ENCODE measurements at regions not wholly inside any gene's neighbourhood (a gene's known extent, or its start where the extent isn't known, plus 50 kb on each side); places are given as distances from the start of the nearest gene placed in this dataset.

GRCh38 chr10:21336476-21337170 is 188.9 kb downstream of the SKIDA1 start:
- peak overlapping the region; percentile 4 to 98 for H3K18ac ChIP-seq (ENCODE audit: low read depth in 1 of 2, low read length in 2 of 2)
- peak overlapping the region; percentile 65 to 99 for H2BK12ac ChIP-seq (ENCODE audit: low read length in 2 of 2)
- peak overlapping the region; percentile 86 for H2AK5ac ChIP-seq (ENCODE audit: low read length, severe bottlenecking)
- peak overlapping the region; percentile 88 for H3K27ac ChIP-seq (ENCODE audit: low read length, poor library complexity, severe bottlenecking)
- H4K91ac ChIP-seq (ENCODE audit: low read length), result peak overlapping the region; percentile 53
- DNase-seq, result peak; percentile 96
- no peaks in the 10 kb centered on the region for H3K36me3 ChIP-seq (ENCODE audit: control insufficient read depth in 1 of 2, insufficient read depth in 2 of 2, low read depth in 1 of 2, low read length in 2 of 2)
- H3K4ac ChIP-seq (ENCODE audit: low read depth in 1 of 2, low read length in 2 of 2), result peak overlapping the region; percentile 16 to 60
- H2BK5ac ChIP-seq (ENCODE audit: low read depth, low read length, poor library complexity, severe bottlenecking), result peak overlapping the region; percentile 37
- H3K79me1 ChIP-seq (replicated peaks; ENCODE audit: low read length, poor library complexity, severe bottlenecking), result no peaks in the 10 kb centered on the region
- H3K9ac ChIP-seq (ENCODE audit: low read length), result peak overlapping the region; percentile 19
- peak overlapping the region in 1 of 2 experiments; percentile 93 for H3K14ac ChIP-seq (ENCODE audit: low read length in 2 of 2)
- no peaks in the 10 kb centered on the region for H3K9me3 ChIP-seq (ENCODE audit: control insufficient read depth, low read length)
- no peak overlapping the region for H3K4me3 ChIP-seq (ENCODE audit: insufficient read depth in 1 of 2, low read depth in 1 of 2, low read length in 2 of 2)
- no peaks in the 10 kb centered on the region for H3K27me3 ChIP-seq (ENCODE audit: control insufficient read depth in 1 of 2, insufficient read depth in 1 of 2, low read length in 2 of 2)
- peak overlapping the region in 1 of 2 experiments; percentile 79 for H3K23ac ChIP-seq (ENCODE audit: low read length in 2 of 2)
- H2AFZ ChIP-seq (ENCODE audit: low read depth, low read length), result peak overlapping the region; percentile 10
- H3K4me1 ChIP-seq (ENCODE audit: control insufficient read depth, insufficient read depth, low read depth, low read length), result peaks cover 10% of the 10 kb centered on the region
- H2BK15ac ChIP-seq (ENCODE audit: low read depth, poor library complexity, severe bottlenecking), result no peak overlapping the region
- H2BK120ac ChIP-seq (ENCODE audit: low read depth, low read length), result peak overlapping the region; percentile 27
- no peak overlapping the region for H3K4me2 ChIP-seq (ENCODE audit: low read length, poor library complexity, severe bottlenecking)
- 12% methylated on average over 6 of the region's 8 CpGs for WGBS
- peak overlapping the region; percentile 14 for H4K8ac ChIP-seq (ENCODE audit: low read length)

- Histone ChIP-seq H2AFZ (ENCODE audit: low read depth, low read length) (no peak overlapping the region), H3K14ac (ENCODE audit: low read length in 2 of 2) (peak overlapping the region in 1 of 2 experiments; percentile 3), H2AK5ac (ENCODE audit: low read length, severe bottlenecking) (no peak overlapping the region), H3K23ac (ENCODE audit: low read length in 2 of 2) (no peak overlapping the region), H2BK5ac (ENCODE audit: low read depth, low read length, poor library complexity, severe bottlenecking) (peak overlapping the region; percentile 36), H3K36me3 (ENCODE audit: control insufficient read depth in 1 of 2, insufficient read depth in 2 of 2, low read depth in 1 of 2, low read length in 2 of 2) (no peaks in the 10 kb centered on the region), H3K18ac (ENCODE audit: low read depth in 1 of 2, low read length in 2 of 2) (no peak overlapping the region), H3K4me1 (ENCODE audit: control insufficient read depth, insufficient read depth, low read depth, low read length) (peaks cover 12% of the 10 kb centered on the region), H3K27ac (ENCODE audit: low read length, poor library complexity, severe bottlenecking) (peak overlapping the region; percentile 58), H2BK120ac (ENCODE audit: low read depth, low read length) (no peak overlapping the region), H3K4me3 (ENCODE audit: insufficient read depth in 1 of 2, low read depth in 1 of 2, low read length in 2 of 2) (no peak overlapping the region), H3K4me2 (ENCODE audit: low read length, poor library complexity, severe bottlenecking) (no peak overlapping the region), H3K27me3 (ENCODE audit: control insufficient read depth in 1 of 2, insufficient read depth in 1 of 2, low read length in 2 of 2) (no peaks in the 10 kb centered on the region), H2BK15ac (ENCODE audit: low read depth, poor library complexity, severe bottlenecking) (no peak overlapping the region), H3K9ac (ENCODE audit: low read length) (peak overlapping the region; percentile 19), H4K91ac (ENCODE audit: low read length) (no peak overlapping the region), H3K9me3 (ENCODE audit: control insufficient read depth, low read length) (no peaks in the 10 kb centered on the region), H3K79me1 (replicated peaks; ENCODE audit: low read length, poor library complexity, severe bottlenecking) (no peaks in the 10 kb centered on the region), H3K4ac (ENCODE audit: low read depth in 1 of 2, low read length in 2 of 2) (no peak overlapping the region), H4K8ac (ENCODE audit: low read length) (no peak overlapping the region), H2BK12ac (ENCODE audit: low read length in 2 of 2) (peak overlapping the region in 1 of 2 experiments; percentile 69)
- DNase-seq, result peak; percentile 93
- WGBS, result 56% methylated on average over 13 of the region's 14 CpGs
Observed at GRCh38 chr10:21334891-21335696, 190.4 kb downstream of the SKIDA1 start.

GRCh38 chr10:21330628-21331020 is 194.9 kb downstream of the SKIDA1 start:
- Histone ChIP-seq H3K27me3 (ENCODE audit: control insufficient read depth in 1 of 2, insufficient read depth in 1 of 2, low read length in 2 of 2) (no peaks in the 10 kb centered on the region), H3K14ac (ENCODE audit: low read length in 2 of 2) (no peak overlapping the region), H3K79me1 (replicated peaks; ENCODE audit: low read length, poor library complexity, severe bottlenecking) (no peaks in the 10 kb centered on the region), H2BK120ac (ENCODE audit: low read depth, low read length) (no peak overlapping the region), H2BK12ac (ENCODE audit: low read length in 2 of 2) (peak overlapping the region in 1 of 2 experiments; percentile 52), H4K8ac (ENCODE audit: low read length) (no peak overlapping the region), H3K18ac (ENCODE audit: low read depth in 1 of 2, low read length in 2 of 2) (peak overlapping the region in 1 of 2 experiments; percentile 5), H3K23ac (ENCODE audit: low read length in 2 of 2) (no peak overlapping the region), H4K91ac (ENCODE audit: low read length) (no peak overlapping the region), H3K9ac (ENCODE audit: low read length) (peak overlapping the region; percentile 72), H2AK5ac (ENCODE audit: low read length, severe bottlenecking) (peak overlapping the region; percentile 10), H2BK5ac (ENCODE audit: low read depth, low read length, poor library complexity, severe bottlenecking) (no peak overlapping the region), H3K4ac (ENCODE audit: low read depth in 1 of 2, low read length in 2 of 2) (no peak overlapping the region), H3K4me1 (ENCODE audit: control insufficient read depth, insufficient read depth, low read depth, low read length) (peaks cover 3% of the 10 kb centered on the region), H2BK15ac (ENCODE audit: low read depth, poor library complexity, severe bottlenecking) (no peak overlapping the region), H2AFZ (ENCODE audit: low read depth, low read length) (no peak overlapping the region), H3K27ac (ENCODE audit: low read length, poor library complexity, severe bottlenecking) (no peak overlapping the region), H3K9me3 (ENCODE audit: control insufficient read depth, low read length) (no peaks in the 10 kb centered on the region), H3K4me3 (ENCODE audit: insufficient read depth in 1 of 2, low read depth in 1 of 2, low read length in 2 of 2) (no peak overlapping the region), H3K36me3 (ENCODE audit: control insufficient read depth in 1 of 2, insufficient read depth in 2 of 2, low read depth in 1 of 2, low read length in 2 of 2) (no peaks in the 10 kb centered on the region), H3K4me2 (ENCODE audit: low read length, poor library complexity, severe bottlenecking) (no peak overlapping the region)
- peak; percentile 66 for DNase-seq
- WGBS, result 78% methylated on average over 5 of the region's 6 CpGs

GRCh38 chr10:21329995-21330627 is 195.4 kb downstream of the SKIDA1 start:
- Histone ChIP-seq H3K23ac (ENCODE audit: low read length in 2 of 2) (no peak overlapping the region), H3K79me1 (replicated peaks; ENCODE audit: low read length, poor library complexity, severe bottlenecking) (no peaks in the 10 kb centered on the region), H3K14ac (ENCODE audit: low read length in 2 of 2) (no peak overlapping the region), H2BK5ac (ENCODE audit: low read depth, low read length, poor library complexity, severe bottlenecking) (no peak overlapping the region), H2BK15ac (ENCODE audit: low read depth, poor library complexity, severe bottlenecking) (no peak overlapping the region), H3K4me1 (ENCODE audit: control insufficient read depth, insufficient read depth, low read depth, low read length) (peaks cover 3% of the 10 kb centered on the region), H3K9me3 (ENCODE audit: control insufficient read depth, low read length) (no peaks in the 10 kb centered on the region), H2BK12ac (ENCODE audit: low read length in 2 of 2) (no peak overlapping the region), H2BK120ac (ENCODE audit: low read depth, low read length) (no peak overlapping the region), H3K18ac (ENCODE audit: low read depth in 1 of 2, low read length in 2 of 2) (peak overlapping the region in 1 of 2 experiments; percentile 64), H2AK5ac (ENCODE audit: low read length, severe bottlenecking) (no peak overlapping the region), H3K9ac (ENCODE audit: low read length) (peak overlapping the region; percentile 72), H3K4me2 (ENCODE audit: low read length, poor library complexity, severe bottlenecking) (no peak overlapping the region), H4K91ac (ENCODE audit: low read length) (no peak overlapping the region), H3K4ac (ENCODE audit: low read depth in 1 of 2, low read length in 2 of 2) (no peak overlapping the region), H3K27me3 (ENCODE audit: control insufficient read depth in 1 of 2, insufficient read depth in 1 of 2, low read length in 2 of 2) (no peaks in the 10 kb centered on the region), H2AFZ (ENCODE audit: low read depth, low read length) (no peak overlapping the region), H3K4me3 (ENCODE audit: insufficient read depth in 1 of 2, low read depth in 1 of 2, low read length in 2 of 2) (no peak overlapping the region), H4K8ac (ENCODE audit: low read length) (no peak overlapping the region), H3K36me3 (ENCODE audit: control insufficient read depth in 1 of 2, insufficient read depth in 2 of 2, low read depth in 1 of 2, low read length in 2 of 2) (no peaks in the 10 kb centered on the region), H3K27ac (ENCODE audit: low read length, poor library complexity, severe bottlenecking) (no peak overlapping the region)
- peak; percentile 98 for DNase-seq
- WGBS, result 44% methylated on average over 4 of the region's 4 CpGs
